HepG2 (cell line): ENCODE measurements at regions not wholly inside any gene's neighbourhood (a gene's known extent, or its start where the extent isn't known, plus 50 kb on each side); places are given as distances from the start of the nearest gene placed in this dataset.

Experiments
- ATAC-seq: fragments of 200-7000 bp; cut with Tn5 transposase; 3 replicates; pipeline ENCODE4 v1.9.1; 2020; ENCODE audit warnings: mild to moderate bottlenecking, moderate library complexity
- BruUV-seq: library from RNA; stranded (reverse); fragments of 400-500 nt; replicated peaks from 2 replicates; lab custom pipeline; 2021; lab: Mats Ljungman, UMichigan
- CTCF ChIA-PET: fragments of 300-600 bp; formaldehyde crosslinking; extraction: SDS; loops from one replicate; lab custom pipeline; 2021; ENCODE audit warnings: low total read pairs, inconsistent platforms, low intra/inter-chr PET ratio; lab: Yijun Ruan, JAX
- POLR2A ChIA-PET: fragments of 350-600 bp; sonication (Branson Sonifier 250); formaldehyde crosslinking; loops from one replicate; lab custom pipeline; 2020; ENCODE audit warnings: antibody characterized with exemption, inconsistent platforms; lab: Yijun Ruan, JAX
- DNase-seq: peaks from one replicate; pipeline ENCODE4 v3.0.0-alpha.2; 2015; ENCODE audit warnings: low spot score
- FAIRE-seq: peaks from 3 replicates; lab custom pipeline; 2011; peaks lifted over from hg19 to GRCh38; lab: Jason Lieb, UNC
- H2AFZ ChIP-seq: one replicate; pipeline ENCODE4 v1.6.1; 2011; ENCODE audit warnings: low read length, inconsistent platforms
- H3K27ac ChIP-seq: fragments of 300-600 bp; 3 replicates; pipeline ENCODE4 v1.8.0; 2011; ENCODE audit warnings: mixed run types, mild to moderate bottlenecking, mixed read lengths, low read length, inconsistent platforms; ENCODE audit not compliant: insufficient read depth; ENCODE audit errors: extremely low read length
- H3K27me3 ChIP-seq, 2 experiments: fragments of 200-600 bp in 1 of 2; 2 replicates in 1 of 2; 3 replicates in 1 of 2; pipeline versions ENCODE4 v1.6.0 to v1.8.0; 2011; ENCODE audit warnings: low read length in 2 of 2, mild to moderate bottlenecking in 2 of 2, moderate library complexity in 2 of 2, inconsistent platforms in 1 of 2; ENCODE audit not compliant: insufficient read depth in 2 of 2, control insufficient read depth in 1 of 2
- H3K36me3 ChIP-seq, 2 experiments: fragments of 200-600 bp in 1 of 2; replicated peaks in 1 of 2; 2 replicates in 1 of 2; 3 replicates in 1 of 2; pipeline versions ENCODE4 v1.5.1 to v1.8.0; 2011; ENCODE audit warnings: low read length in 2 of 2, inconsistent platforms in 1 of 2; ENCODE audit not compliant: insufficient read depth in 2 of 2, control insufficient read depth in 1 of 2
- H3K4me1 ChIP-seq: 2 replicates; pipeline ENCODE4 v1.5.1; 2012; ENCODE audit warnings: low read length, inconsistent platforms; ENCODE audit not compliant: insufficient read depth
- H3K4me2 ChIP-seq: 2 replicates; pipeline ENCODE4 v1.6.0; 2011; ENCODE audit warnings: low read depth, low read length, inconsistent platforms
- H3K4me3 ChIP-seq, 3 experiments: fragments of 200-600 bp in 1 of 3; sonication (generic), shearing (Covaris generic) in 1 of 3; replicated peaks in 1 of 3; 2 replicates each; pipeline ENCODE4 v1.5.1; 2011 to 2016; ENCODE audit warnings: low read length in 3 of 3, inconsistent platforms in 2 of 3, low read depth in 2 of 3, mild to moderate bottlenecking in 2 of 3, control low read depth in 1 of 3, mixed read lengths in 1 of 3; ENCODE audit not compliant: insufficient read depth in 1 of 3
- H3K79me2 ChIP-seq: one replicate; pipeline ENCODE4 v1.6.1; 2011; ENCODE audit warnings: low read length, inconsistent platforms; ENCODE audit not compliant: insufficient read depth
- H3K9ac ChIP-seq: 2 replicates; pipeline ENCODE4 v1.6.0; 2011; ENCODE audit warnings: mild to moderate bottlenecking, low read depth, low read length, inconsistent platforms; ENCODE audit not compliant: insufficient read depth
- H3K9me3 ChIP-seq: 2 replicates; pipeline ENCODE4 v1.5.1; 2012; ENCODE audit warnings: mild to moderate bottlenecking, low read length
- H4K20me1 ChIP-seq: 2 replicates; pipeline ENCODE4 v1.6.0; 2011; ENCODE audit warnings: inconsistent platforms, mild to moderate bottlenecking, low read length, moderate library complexity; ENCODE audit not compliant: insufficient read depth
- CENPX ChIP-seq: sonication (generic); formaldehyde crosslinking; IDR thresholded peaks from 2 replicates; pipeline ENCODE4 v1.9.0; 2021; ENCODE audit warnings: mild to moderate bottlenecking, missing genetic modification reagents, moderate library complexity
- ELK4 ChIP-seq: sonication (generic); formaldehyde crosslinking; IDR thresholded peaks from 2 replicates; pipeline ENCODE4 v1.9.0; 2021; ENCODE audit warnings: missing genetic modification reagents, borderline replicate concordance
- MXD4 ChIP-seq: IDR thresholded peaks from 2 replicates; pipeline ENCODE4 v1.6.1; 2016; ENCODE audit warnings: mild to moderate bottlenecking, missing biosample characterization, missing genetic modification reagents
- NFRKB ChIP-seq: fragments of 450-650 bp; IDR thresholded peaks from 2 replicates; pipeline ENCODE4 v1.6.1; 2017
- NPAS2 ChIP-seq: sonication (generic); formaldehyde crosslinking; IDR thresholded peaks from 2 replicates; pipeline ENCODE4 v1.8.0; 2022; ENCODE audit warnings: mild to moderate bottlenecking, missing genetic modification reagents, borderline replicate concordance
- ZFP82 ChIP-seq: sonication (generic); formaldehyde crosslinking; IDR thresholded peaks from 2 replicates; pipeline ENCODE4 v1.5.1; 2020; ENCODE audit warnings: mild to moderate bottlenecking, missing genetic modification reagents, borderline replicate concordance
- ZIK1 ChIP-seq: sonication (generic); formaldehyde crosslinking; IDR thresholded peaks from 2 replicates; pipeline ENCODE4 v1.5.0; 2020; ENCODE audit warnings: mild to moderate bottlenecking, low read depth, missing genetic modification reagents, borderline replicate concordance
- ZUFSP ChIP-seq: sonication (generic); formaldehyde crosslinking; IDR thresholded peaks from 2 replicates; pipeline ENCODE4 v1.9.0; 2021; ENCODE audit warnings: missing genetic modification reagents, mild to moderate bottlenecking, borderline replicate concordance
- WGBS: methylation state at CpG from one replicate; pipeline ENCODE4 v1.1.6; 2017; ENCODE audit warnings: low lambda C conversion rate; 5-methylcytosine and 5-hydroxymethylcytosine counted together
- in situ Hi-C: cut with HindIII; loops from 2 replicates; pipeline ENCODE4 v1.10.0; 2017; ENCODE audit warnings: low pct_unique_long_range_greater_than_20kb; ENCODE audit not compliant: extremely low pct_ligation_motif_present
- intact Hi-C: fragments of 100-400 bp; cut with micrococcal nuclease; formaldehyde crosslinking; loops from one replicate; pipeline ENCODE4 v1.10.0; 2022; ENCODE audit not compliant: unreplicated experiment

- no peak for TF ChIP-seq ELK4 (CRISPR knock-in tag)
- TF ChIP-seq MXD4 (CRISPR knock-in tag) = no peak
- no peak for TF ChIP-seq NPAS2 (CRISPR knock-in tag)
- no peak for TF ChIP-seq ZUFSP (CRISPR knock-in tag)
- no peak for TF ChIP-seq ZFP82 (CRISPR knock-in tag)
- TF ChIP-seq CENPX = no peak
- TF ChIP-seq NFRKB = no peak
- TF ChIP-seq ZIK1 (CRISPR knock-in tag) = no peak
- WGBS = 75% methylated on average over 15 of the region's 27 CpGs
- FAIRE-seq (no peak), ATAC-seq (no peak), DNase-seq (no peak)
- in situ Hi-C loops (no loop called here), intact Hi-C loops (no loop called here)
- Histone ChIP-seq H3K27me3 (no peaks in the 10 kb centered on the region), H3K36me3 (no peaks in the 10 kb centered on the region), H3K27ac (no peak overlapping the region), H2AFZ (no peak overlapping the region), H3K9me3 (peaks cover 15% of the 10 kb centered on the region), H3K4me2 (no peak overlapping the region), H3K9ac (no peak overlapping the region), H3K79me2 (no peaks in the 10 kb centered on the region), H4K20me1 (no peaks in the 10 kb centered on the region), H3K4me1 (no peaks in the 10 kb centered on the region), H3K4me3 (no peak overlapping the region)
- POLR2A ChIA-PET = no interaction called here
- no TSS peak for BruUV-seq
- CTCF ChIA-PET = no interaction called here
Observed at GRCh38 chr4:79121875-79122358, 182.7 kb upstream of the PAQR3 start.
